Osteoblast (primary cell): ENCODE measurements at regions not wholly inside any gene's neighbourhood (a gene's known extent, or its start where the extent isn't known, plus 50 kb on each side); places are given as distances from the start of the nearest gene placed in this dataset.

Experiments
- DNase-seq: peaks from one replicate; pipeline ENCODE4 v3.0.0; 2011; ENCODE audit warnings: low spot score, mixed read lengths; ENCODE audit not compliant: insufficient read length; ENCODE audit errors: missing footprints
- H2AFZ ChIP-seq: 2 replicates; pipeline ENCODE4 v1.6.0; 2011; ENCODE audit warnings: mild to moderate bottlenecking, low read length
- H3K27ac ChIP-seq: 2 replicates; pipeline ENCODE4 v1.5.1; 2011; ENCODE audit warnings: mild to moderate bottlenecking, low read depth, low read length, moderate library complexity
- H3K27me3 ChIP-seq: 2 replicates; pipeline ENCODE4 v1.6.0; 2012; ENCODE audit warnings: mild to moderate bottlenecking, control low read depth, inconsistent platforms, low read length, moderate library complexity; ENCODE audit not compliant: insufficient read depth
- H3K36me3 ChIP-seq: 2 replicates; pipeline ENCODE4 v1.5.1; 2011; ENCODE audit warnings: mild to moderate bottlenecking, low read length, control low read depth, moderate library complexity; ENCODE audit not compliant: insufficient read depth
- H3K4me1 ChIP-seq: 2 replicates; pipeline ENCODE4 v1.5.1; 2011; ENCODE audit warnings: mild to moderate bottlenecking, low read length, control low read depth, moderate library complexity; ENCODE audit not compliant: insufficient read depth
- H3K4me2 ChIP-seq: 2 replicates; pipeline ENCODE4 v1.6.0; 2011; ENCODE audit warnings: mild to moderate bottlenecking, low read length; ENCODE audit not compliant: insufficient read depth
- H3K4me3 ChIP-seq: fragments of 200-600 bp; sonication (generic); 3 replicates; pipeline ENCODE4 v1.5.1; 2012; ENCODE audit warnings: mild to moderate bottlenecking, low read length, inconsistent platforms; ENCODE audit not compliant: insufficient read depth
- H3K79me2 ChIP-seq: 2 replicates; pipeline ENCODE4 v1.6.0; 2012; ENCODE audit warnings: mild to moderate bottlenecking, low read length, control low read depth, inconsistent platforms; ENCODE audit not compliant: insufficient read depth
- H3K9me3 ChIP-seq: 2 replicates; pipeline ENCODE4 v1.5.1; 2011; ENCODE audit warnings: low read depth, low read length, control low read depth
- H4K20me1 ChIP-seq: 2 replicates; pipeline ENCODE4 v1.6.0; 2012; ENCODE audit warnings: mild to moderate bottlenecking, low read length, control low read depth; ENCODE audit not compliant: insufficient read depth
- TF ChIP-seq, protein P1 (sequence below): IDR thresholded peaks from 2 replicates; pipeline ENCODE4 v1.5.1; 2011; ENCODE audit warnings: mild to moderate bottlenecking, low read depth, low read length, moderate library complexity; ENCODE audit errors: extremely low read depth

DNA sequence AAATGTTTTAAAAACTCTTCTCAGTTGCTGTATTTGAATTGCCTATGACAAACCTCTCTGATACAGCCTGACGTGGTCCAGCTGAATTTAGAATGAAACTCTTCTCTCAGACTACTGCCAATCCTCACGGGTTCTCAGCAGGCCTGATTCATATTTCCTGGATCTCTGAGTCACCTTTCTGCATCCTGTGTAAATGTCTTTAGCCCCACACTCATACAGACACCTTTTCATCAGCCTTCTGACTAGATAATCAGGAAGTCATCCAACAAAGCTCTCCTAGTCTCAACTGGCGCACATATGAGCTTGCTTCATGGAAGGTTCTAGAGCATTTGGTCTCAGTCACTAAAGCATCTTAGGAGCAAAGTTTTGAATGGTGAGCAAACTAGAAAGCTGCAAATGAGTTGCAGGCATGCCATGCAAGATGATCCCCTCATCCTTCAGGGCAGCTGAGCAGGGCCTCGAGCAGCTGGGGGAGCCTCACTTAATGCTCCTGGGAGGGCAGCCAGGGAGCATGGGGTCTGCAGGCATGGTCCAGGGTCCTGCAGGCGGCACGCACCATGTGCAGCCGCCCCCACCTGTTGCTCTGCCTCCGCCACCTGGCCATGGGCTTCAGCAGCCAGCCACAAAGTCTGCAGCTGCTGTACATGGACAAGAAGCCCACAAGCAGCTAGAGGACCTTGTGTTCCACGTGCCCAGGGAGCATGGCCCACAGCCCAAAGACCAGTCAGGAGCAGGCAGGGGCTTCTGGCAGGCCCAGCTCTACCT, 182.8 kb downstream of the ARHGAP12 start:
- peaks cover 17% of the 10 kb centered on the region for H3K4me1 ChIP-seq
- no peaks in the 10 kb centered on the region for H3K27me3 ChIP-seq
- DNase-seq, result peak; percentile 97
- H2AFZ ChIP-seq, result peak overlapping the region; percentile 52
- peak overlapping the region; percentile 44 for H3K4me2 ChIP-seq
- TF ChIP-seq, protein P1, sequence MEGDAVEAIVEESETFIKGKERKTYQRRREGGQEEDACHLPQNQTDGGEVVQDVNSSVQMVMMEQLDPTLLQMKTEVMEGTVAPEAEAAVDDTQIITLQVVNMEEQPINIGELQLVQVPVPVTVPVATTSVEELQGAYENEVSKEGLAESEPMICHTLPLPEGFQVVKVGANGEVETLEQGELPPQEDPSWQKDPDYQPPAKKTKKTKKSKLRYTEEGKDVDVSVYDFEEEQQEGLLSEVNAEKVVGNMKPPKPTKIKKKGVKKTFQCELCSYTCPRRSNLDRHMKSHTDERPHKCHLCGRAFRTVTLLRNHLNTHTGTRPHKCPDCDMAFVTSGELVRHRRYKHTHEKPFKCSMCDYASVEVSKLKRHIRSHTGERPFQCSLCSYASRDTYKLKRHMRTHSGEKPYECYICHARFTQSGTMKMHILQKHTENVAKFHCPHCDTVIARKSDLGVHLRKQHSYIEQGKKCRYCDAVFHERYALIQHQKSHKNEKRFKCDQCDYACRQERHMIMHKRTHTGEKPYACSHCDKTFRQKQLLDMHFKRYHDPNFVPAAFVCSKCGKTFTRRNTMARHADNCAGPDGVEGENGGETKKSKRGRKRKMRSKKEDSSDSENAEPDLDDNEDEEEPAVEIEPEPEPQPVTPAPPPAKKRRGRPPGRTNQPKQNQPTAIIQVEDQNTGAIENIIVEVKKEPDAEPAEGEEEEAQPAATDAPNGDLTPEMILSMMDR, result no peak
- no peaks in the 10 kb centered on the region for H4K20me1 ChIP-seq
- no peaks in the 10 kb centered on the region for H3K79me2 ChIP-seq
- H3K27ac ChIP-seq, result peak overlapping the region; percentile 77
- no peaks in the 10 kb centered on the region for H3K9me3 ChIP-seq
- H3K4me3 ChIP-seq, result no peak overlapping the region
- no peaks in the 10 kb centered on the region for H3K36me3 ChIP-seq

GRCh38 chr10:31744025-31744424, 184.6 kb downstream of the ARHGAP12 start:
- no peaks in the 10 kb centered on the region for H3K9me3 ChIP-seq
- no peak overlapping the region for H3K4me3 ChIP-seq
- DNase-seq, result no peak
- no peaks in the 10 kb centered on the region for H4K20me1 ChIP-seq
- no peak overlapping the region for H2AFZ ChIP-seq
- H3K27ac ChIP-seq, result no peak overlapping the region
- no peaks in the 10 kb centered on the region for H3K27me3 ChIP-seq
- no peaks in the 10 kb centered on the region for H3K79me2 ChIP-seq
- H3K4me1 ChIP-seq, result peaks cover 23% of the 10 kb centered on the region
- no peak overlapping the region for H3K4me2 ChIP-seq
- no peaks in the 10 kb centered on the region for H3K36me3 ChIP-seq
- TF ChIP-seq, protein P1, result no peak

DNA sequence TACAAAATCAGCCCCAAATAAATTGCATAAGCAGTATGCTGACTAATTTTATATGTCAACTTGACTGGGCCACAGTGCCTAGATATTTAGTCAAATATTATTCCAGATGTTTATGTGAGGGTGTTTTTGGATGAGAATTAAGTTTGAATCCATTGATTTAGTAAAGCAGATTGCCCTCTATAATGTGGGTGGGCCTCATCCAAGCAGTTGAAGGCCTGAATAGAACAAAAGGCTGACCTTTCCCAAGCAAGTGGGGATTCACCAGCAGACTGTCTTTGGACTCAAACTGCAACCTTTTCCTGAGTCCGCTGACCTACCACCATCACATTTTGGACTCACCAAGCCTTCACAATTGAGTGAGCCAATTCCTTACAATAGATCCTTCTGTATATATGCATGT, 186.4 kb downstream of the ARHGAP12 start:
- H3K27me3 ChIP-seq, result no peaks in the 10 kb centered on the region
- TF ChIP-seq, protein P1, result no peak
- H2AFZ ChIP-seq, result no peak overlapping the region
- H3K27ac ChIP-seq, result no peak overlapping the region
- no peak for DNase-seq
- peaks cover 23% of the 10 kb centered on the region for H3K4me1 ChIP-seq
- H3K9me3 ChIP-seq, result no peaks in the 10 kb centered on the region
- H3K4me2 ChIP-seq, result no peak overlapping the region
- H3K79me2 ChIP-seq, result no peaks in the 10 kb centered on the region
- H3K4me3 ChIP-seq, result no peak overlapping the region
- no peaks in the 10 kb centered on the region for H3K36me3 ChIP-seq
- H4K20me1 ChIP-seq, result no peaks in the 10 kb centered on the region

- H3K9me3 ChIP-seq, result no peaks in the 10 kb centered on the region
- no peaks in the 10 kb centered on the region for H3K36me3 ChIP-seq
- TF ChIP-seq, protein P1, result no peak
- no peaks in the 10 kb centered on the region for H3K27me3 ChIP-seq
- no peaks in the 10 kb centered on the region for H3K79me2 ChIP-seq
- peaks cover 23% of the 10 kb centered on the region for H3K4me1 ChIP-seq
- no peak overlapping the region for H2AFZ ChIP-seq
- DNase-seq, result no peak
- H3K4me3 ChIP-seq, result no peak overlapping the region
- no peak overlapping the region for H3K4me2 ChIP-seq
- H3K27ac ChIP-seq, result no peak overlapping the region
- H4K20me1 ChIP-seq, result no peaks in the 10 kb centered on the region
Observed at GRCh38 chr10:31741473-31741872, 187.2 kb downstream of the ARHGAP12 start.
